Left lung (tissue), 4 donors: ENCODE measurements at regions not wholly inside any gene's neighbourhood (a gene's known extent, or its start where the extent isn't known, plus 50 kb on each side); places are given as distances from the start of the nearest gene placed in this dataset.

Experiments
- ATAC-seq: fragments of 200-7000 bp; cut with Tn5 transposase; one replicate; pipeline ENCODE4 v1.9.1; 2020; ENCODE audit warnings: moderate library complexity
- DNase-seq, 4 donors: peaks; one replicate each; pipeline ENCODE4 v3.0.0-alpha.2; 2013 to 2020
- H3K27ac ChIP-seq, 2 donors: fragments of 200-600 bp; sonication (generic) in 1 of 2; one replicate each; pipeline versions ENCODE4 v1.5.0 to v1.8.0; 2020 to 2021
- H3K27me3 ChIP-seq, 2 donors: fragments of 200-600 bp; sonication (generic) in 1 of 2; one replicate each; pipeline versions ENCODE4 v1.5.0 to v1.8.0; 2020 to 2021
- H3K36me3 ChIP-seq, 2 donors: fragments of 200-600 bp; sonication (generic) in 1 of 2; one replicate each; pipeline versions ENCODE4 v1.5.0 to v1.8.0; 2020 to 2021
- H3K4me1 ChIP-seq, 2 donors: fragments of 200-600 bp; one replicate each; pipeline ENCODE4 v1.8.0; 2021
- H3K4me3 ChIP-seq, 2 donors: fragments of 200-600 bp; sonication (generic) in 1 of 2; one replicate each; pipeline versions ENCODE4 v1.5.0 to v1.8.0; 2020 to 2021; ENCODE audit warnings: mild to moderate bottlenecking in 1 of 2
- H3K9me3 ChIP-seq, 2 donors: fragments of 200-600 bp; sonication (generic) in 1 of 2; one replicate each; pipeline versions ENCODE4 v1.5.0 to v1.8.0; 2020 to 2021
- intact Hi-C, 2 donors: fragments of 100-400 bp; cut with DNase I; formaldehyde crosslinking; loops; one replicate each; pipeline versions ENCODE4 v1.11.2 to v1.14.2; 2022
- TF ChIP-seq, protein P1 (sequence below), 2 donors: fragments of 200-600 bp; sonication (generic) in 1 of 2; IDR thresholded peaks; one replicate each; pipeline versions ENCODE4 v1.5.0 to v1.8.0; 2021; ENCODE audit warnings: antibody characterized with exemption in 2 of 2
- donor health status: DM: no; HTN: yes; CAD: no.
- donor health status: DM: no; HTN: no; CAD: no.

DNA sequence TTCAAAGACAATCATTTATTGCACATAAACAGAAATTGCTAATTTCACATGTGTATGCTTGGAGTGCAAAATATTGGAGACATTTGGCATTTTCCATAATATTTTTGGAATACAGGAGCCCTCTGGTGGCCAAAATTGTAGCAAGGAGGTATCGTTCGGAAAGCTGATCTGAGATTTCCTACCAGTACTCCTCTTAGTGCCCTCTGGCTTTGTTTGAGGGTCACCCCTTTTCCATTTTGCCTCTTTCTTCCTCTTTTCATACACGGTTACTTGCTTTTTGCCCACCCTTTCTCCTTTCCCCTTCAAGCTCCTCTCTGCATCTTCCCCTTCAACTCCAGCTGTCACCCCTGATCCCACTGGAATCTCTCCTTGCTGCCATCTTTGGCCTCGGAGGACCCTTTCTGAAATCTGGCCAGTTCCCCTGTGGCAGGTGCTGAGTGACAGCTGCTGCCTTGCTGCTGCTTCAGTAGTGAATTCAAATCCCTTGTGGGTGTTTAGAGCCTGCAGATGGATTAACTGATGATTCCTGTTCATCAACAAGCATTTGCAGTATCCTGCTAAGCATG, 164.6 kb upstream of the PARP11 start:
- H3K4me3 ChIP-seq: no peak overlapping the region
- no peak overlapping the region for H3K27ac ChIP-seq
- no peaks in the 10 kb centered on the region for H3K27me3 ChIP-seq
- intact Hi-C loops: loop anchor here in 1 of 2 donors (5.0 kb wide), 1 partner anchor 41 kb away; no protein-coding TSS in a partner anchor
- ATAC-seq (peak; percentile 69), DNase-seq (peak in 2 of 4 donors; percentile 43 to 73)
- no peaks in the 10 kb centered on the region for H3K36me3 ChIP-seq
- H3K4me1 ChIP-seq: peaks cover 0 to 4% of the 10 kb centered on the region in 2 donors
- TF ChIP-seq, protein P1, sequence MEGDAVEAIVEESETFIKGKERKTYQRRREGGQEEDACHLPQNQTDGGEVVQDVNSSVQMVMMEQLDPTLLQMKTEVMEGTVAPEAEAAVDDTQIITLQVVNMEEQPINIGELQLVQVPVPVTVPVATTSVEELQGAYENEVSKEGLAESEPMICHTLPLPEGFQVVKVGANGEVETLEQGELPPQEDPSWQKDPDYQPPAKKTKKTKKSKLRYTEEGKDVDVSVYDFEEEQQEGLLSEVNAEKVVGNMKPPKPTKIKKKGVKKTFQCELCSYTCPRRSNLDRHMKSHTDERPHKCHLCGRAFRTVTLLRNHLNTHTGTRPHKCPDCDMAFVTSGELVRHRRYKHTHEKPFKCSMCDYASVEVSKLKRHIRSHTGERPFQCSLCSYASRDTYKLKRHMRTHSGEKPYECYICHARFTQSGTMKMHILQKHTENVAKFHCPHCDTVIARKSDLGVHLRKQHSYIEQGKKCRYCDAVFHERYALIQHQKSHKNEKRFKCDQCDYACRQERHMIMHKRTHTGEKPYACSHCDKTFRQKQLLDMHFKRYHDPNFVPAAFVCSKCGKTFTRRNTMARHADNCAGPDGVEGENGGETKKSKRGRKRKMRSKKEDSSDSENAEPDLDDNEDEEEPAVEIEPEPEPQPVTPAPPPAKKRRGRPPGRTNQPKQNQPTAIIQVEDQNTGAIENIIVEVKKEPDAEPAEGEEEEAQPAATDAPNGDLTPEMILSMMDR (IDR thresholded peaks at IDR 0.05): peak; percentile 60 to 63
- H3K9me3 ChIP-seq: no peaks in the 10 kb centered on the region

DNA sequence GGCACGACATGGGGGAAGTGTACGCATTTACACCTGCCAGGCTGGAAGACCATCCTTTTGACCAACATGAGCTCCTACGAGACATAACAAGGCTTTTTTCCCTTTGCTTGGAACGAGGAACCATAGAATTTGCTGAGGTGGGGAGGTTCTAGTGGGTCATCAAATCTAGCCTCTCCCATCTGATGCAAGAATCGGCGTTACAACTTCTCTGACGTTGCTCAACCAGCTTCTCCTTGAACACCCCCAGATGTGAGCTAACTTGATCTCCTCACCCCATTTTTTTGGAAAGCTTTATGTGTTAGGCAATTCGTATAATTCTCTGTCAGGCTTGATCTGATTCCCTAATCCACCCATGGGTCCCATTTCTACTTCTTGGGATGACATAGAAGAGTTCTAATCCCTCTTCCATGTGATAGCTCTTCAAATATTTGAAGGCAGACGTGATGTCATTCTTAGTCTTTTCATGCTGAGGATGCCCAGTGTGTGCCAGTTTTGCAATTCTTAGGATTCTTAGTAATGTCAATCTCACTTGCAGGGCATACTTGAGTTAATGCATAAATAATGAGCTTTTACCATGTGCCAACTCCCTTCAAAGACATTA, 163.6 kb upstream of the PARP11 start:
- no peak overlapping the region for H3K4me3 ChIP-seq
- DNase-seq (no peak), ATAC-seq (no peak)
- TF ChIP-seq, protein P1 (IDR thresholded peaks at IDR 0.05): no peak
- peaks cover 4 to 9% of the 10 kb centered on the region in 2 donors for H3K4me1 ChIP-seq
- intact Hi-C loops: loop anchor here in 1 of 2 donors (5.0 kb wide), 1 partner anchor 39 kb away; no protein-coding TSS in a partner anchor
- peaks cover 0 to 5% of the 10 kb centered on the region in 2 donors for H3K27me3 ChIP-seq
- no peaks in the 10 kb centered on the region for H3K36me3 ChIP-seq
- no peaks in the 10 kb centered on the region for H3K9me3 ChIP-seq
- H3K27ac ChIP-seq: no peak overlapping the region

DNA sequence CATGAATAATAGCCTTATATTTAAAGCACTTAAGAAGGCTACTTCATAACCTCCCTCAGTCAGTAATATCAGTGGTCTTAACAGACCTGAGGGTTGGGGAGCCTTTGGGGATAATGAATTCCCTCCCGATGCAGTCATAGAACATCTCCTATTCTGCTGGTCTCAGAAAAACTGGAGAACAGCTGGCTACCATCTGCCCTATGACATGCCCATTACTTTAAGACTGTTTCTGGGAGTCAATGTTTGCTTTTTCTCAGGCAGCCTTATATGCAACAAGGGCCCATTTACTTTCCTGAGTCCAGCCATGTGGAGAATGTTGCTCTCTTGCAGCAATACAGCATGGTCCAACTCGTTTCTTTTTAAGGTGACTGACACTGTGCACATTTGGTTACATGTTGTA, 161.7 kb upstream of the PARP11 start:
- no peaks in the 10 kb centered on the region for H3K36me3 ChIP-seq
- DNase-seq (no peak), ATAC-seq (no peak)
- H3K4me3 ChIP-seq: no peak overlapping the region
- H3K9me3 ChIP-seq: no peaks in the 10 kb centered on the region
- intact Hi-C loops: loop anchor here in 1 of 2 donors (5.0 kb wide), 1 partner anchor 38 kb away; no protein-coding TSS in a partner anchor
- no peak overlapping the region for H3K27ac ChIP-seq
- H3K27me3 ChIP-seq: peaks cover 0 to 24% of the 10 kb centered on the region in 2 donors
- TF ChIP-seq, protein P1 (IDR thresholded peaks at IDR 0.05): no peak
- H3K4me1 ChIP-seq: peaks cover 8 to 23% of the 10 kb centered on the region in 2 donors

DNA sequence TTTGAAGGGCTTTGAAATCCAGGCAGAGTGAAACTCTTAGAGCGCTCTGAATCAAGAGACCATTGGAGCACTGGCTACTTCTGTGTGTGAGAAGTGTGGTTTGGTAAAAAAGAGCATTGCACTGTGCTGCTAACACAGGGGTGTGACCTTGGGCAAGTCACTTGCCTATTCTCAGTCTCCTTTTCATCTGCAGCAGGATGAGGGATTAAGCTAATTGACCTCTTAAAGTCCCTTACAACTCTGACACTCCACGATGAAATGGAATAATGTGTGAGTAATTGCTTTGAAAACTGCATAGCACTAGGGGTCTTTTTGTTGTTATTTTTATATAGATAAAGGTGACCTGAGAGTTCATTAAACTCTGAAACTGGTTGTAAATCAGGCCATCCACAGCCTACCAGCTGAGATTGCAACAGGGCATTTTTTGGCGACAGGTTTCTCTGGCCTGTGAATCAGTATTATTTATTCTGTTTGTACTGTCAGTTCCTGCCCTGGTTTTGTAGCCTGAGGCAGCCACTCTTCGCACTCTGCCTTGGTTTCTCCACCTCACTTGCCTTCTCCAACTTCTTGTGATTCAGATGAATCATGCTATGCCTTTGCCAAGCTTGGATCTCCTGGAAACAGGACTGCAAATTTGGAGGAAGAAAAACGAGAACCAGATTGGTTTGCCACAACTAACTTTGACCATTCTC, 159.9 kb upstream of the PARP11 start:
- TF ChIP-seq, protein P1 (IDR thresholded peaks at IDR 0.05): no peak
- Histone ChIP-seq H3K4me3 (no peak overlapping the region), H3K9me3 (no peaks in the 10 kb centered on the region), H3K27ac (peak overlapping the region; percentile 28 to 48), H3K4me1 (peaks cover 8 to 23% of the 10 kb centered on the region in 2 donors), H3K27me3 (peaks cover 0 to 24% of the 10 kb centered on the region in 2 donors), H3K36me3 (no peaks in the 10 kb centered on the region)
- ATAC-seq (no peak), DNase-seq (no peak)
- intact Hi-C loops: no loop called here
